ENCODE measurements at regions not wholly inside any gene's neighbourhood (a gene's known extent, or its start where the extent isn't known, plus 50 kb on each side); places are given as distances from the start of the nearest gene placed in this dataset.

GRCh38 chr1:87505391-87505983 lies 176.8 kb downstream of the LMO4 start:
- ATAC-seq (ENCODE audit: low read depth) (no peak), DNase-seq (ENCODE audit: low spot score) (no peak)
- no peaks in the 10 kb centered on the region for H3K36me3 ChIP-seq (ENCODE audit: low read depth)
- no peak overlapping the region for H3K27ac ChIP-seq (ENCODE audit: poor library complexity, severe bottlenecking)
- H3K9me3 ChIP-seq (ENCODE audit: severe bottlenecking): no peaks in the 10 kb centered on the region
- no peak overlapping the region for H3K4me3 ChIP-seq (ENCODE audit: severe bottlenecking)
- TF ChIP-seq, protein P1, sequence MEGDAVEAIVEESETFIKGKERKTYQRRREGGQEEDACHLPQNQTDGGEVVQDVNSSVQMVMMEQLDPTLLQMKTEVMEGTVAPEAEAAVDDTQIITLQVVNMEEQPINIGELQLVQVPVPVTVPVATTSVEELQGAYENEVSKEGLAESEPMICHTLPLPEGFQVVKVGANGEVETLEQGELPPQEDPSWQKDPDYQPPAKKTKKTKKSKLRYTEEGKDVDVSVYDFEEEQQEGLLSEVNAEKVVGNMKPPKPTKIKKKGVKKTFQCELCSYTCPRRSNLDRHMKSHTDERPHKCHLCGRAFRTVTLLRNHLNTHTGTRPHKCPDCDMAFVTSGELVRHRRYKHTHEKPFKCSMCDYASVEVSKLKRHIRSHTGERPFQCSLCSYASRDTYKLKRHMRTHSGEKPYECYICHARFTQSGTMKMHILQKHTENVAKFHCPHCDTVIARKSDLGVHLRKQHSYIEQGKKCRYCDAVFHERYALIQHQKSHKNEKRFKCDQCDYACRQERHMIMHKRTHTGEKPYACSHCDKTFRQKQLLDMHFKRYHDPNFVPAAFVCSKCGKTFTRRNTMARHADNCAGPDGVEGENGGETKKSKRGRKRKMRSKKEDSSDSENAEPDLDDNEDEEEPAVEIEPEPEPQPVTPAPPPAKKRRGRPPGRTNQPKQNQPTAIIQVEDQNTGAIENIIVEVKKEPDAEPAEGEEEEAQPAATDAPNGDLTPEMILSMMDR (IDR thresholded peaks at IDR 0.05; ENCODE audit: poor library complexity, severe bottlenecking): no peak
- no peaks in the 10 kb centered on the region for H3K4me1 ChIP-seq (ENCODE audit: insufficient read depth, poor library complexity, severe bottlenecking)
- no peaks in the 10 kb centered on the region for H3K27me3 ChIP-seq (ENCODE audit: insufficient read depth, poor library complexity, severe bottlenecking)

- Histone ChIP-seq H3K4me1 (ENCODE audit: insufficient read depth, poor library complexity, severe bottlenecking) (no peaks in the 10 kb centered on the region), H3K27ac (ENCODE audit: poor library complexity, severe bottlenecking) (no peak overlapping the region), H3K36me3 (ENCODE audit: low read depth) (no peaks in the 10 kb centered on the region), H3K9me3 (ENCODE audit: severe bottlenecking) (no peaks in the 10 kb centered on the region), H3K27me3 (ENCODE audit: insufficient read depth, poor library complexity, severe bottlenecking) (no peaks in the 10 kb centered on the region), H3K4me3 (ENCODE audit: severe bottlenecking) (no peak overlapping the region)
- DNase-seq (ENCODE audit: low spot score) (no peak), ATAC-seq (ENCODE audit: low read depth) (no peak)
- TF ChIP-seq, protein P1 (IDR thresholded peaks at IDR 0.05; ENCODE audit: poor library complexity, severe bottlenecking): no peak
Measured at GRCh38 chr1:87506147-87506546, 177.5 kb downstream of the LMO4 start.

- H3K27ac ChIP-seq (ENCODE audit: poor library complexity, severe bottlenecking): no peak overlapping the region
- no peaks in the 10 kb centered on the region for H3K4me1 ChIP-seq (ENCODE audit: insufficient read depth, poor library complexity, severe bottlenecking)
- ATAC-seq (ENCODE audit: low read depth) (no peak), DNase-seq (ENCODE audit: low spot score) (no peak)
- no peaks in the 10 kb centered on the region for H3K36me3 ChIP-seq (ENCODE audit: low read depth)
- H3K27me3 ChIP-seq (ENCODE audit: insufficient read depth, poor library complexity, severe bottlenecking): no peaks in the 10 kb centered on the region
- TF ChIP-seq, protein P1 (IDR thresholded peaks at IDR 0.05; ENCODE audit: poor library complexity, severe bottlenecking): no peak
- H3K4me3 ChIP-seq (ENCODE audit: severe bottlenecking): no peak overlapping the region
- no peaks in the 10 kb centered on the region for H3K9me3 ChIP-seq (ENCODE audit: severe bottlenecking)
Measured at GRCh38 chr1:87508247-87508787, 179.6 kb downstream of the LMO4 start.

- ATAC-seq (ENCODE audit: low read depth): no peak
- TF ChIP-seq, protein P1 (IDR thresholded peaks at IDR 0.05; ENCODE audit: poor library complexity, severe bottlenecking): no peak
Measured at GRCh38 chr1:87510540-87510939, 181.9 kb downstream of the LMO4 start.

GRCh38 chr1:87511449-87511848 lies 182.8 kb downstream of the LMO4 start:
- DNase-seq (ENCODE audit: low spot score) (no peak), ATAC-seq (ENCODE audit: low read depth) (no peak)
- Histone ChIP-seq H3K27me3 (ENCODE audit: insufficient read depth, poor library complexity, severe bottlenecking) (no peaks in the 10 kb centered on the region), H3K4me1 (ENCODE audit: insufficient read depth, poor library complexity, severe bottlenecking) (no peaks in the 10 kb centered on the region), H3K9me3 (ENCODE audit: severe bottlenecking) (no peaks in the 10 kb centered on the region), H3K4me3 (ENCODE audit: severe bottlenecking) (no peak overlapping the region), H3K36me3 (ENCODE audit: low read depth) (no peaks in the 10 kb centered on the region), H3K27ac (ENCODE audit: poor library complexity, severe bottlenecking) (no peak overlapping the region)
- TF ChIP-seq, protein P1 (IDR thresholded peaks at IDR 0.05; ENCODE audit: poor library complexity, severe bottlenecking): no peak

More at GRCh38 chr1:87510540-87510939, 181.9 kb downstream of the LMO4 start:
- DNase-seq (ENCODE audit: low spot score): no peak
- H3K36me3 ChIP-seq (ENCODE audit: low read depth): no peaks in the 10 kb centered on the region
- H3K4me1 ChIP-seq (ENCODE audit: insufficient read depth, poor library complexity, severe bottlenecking): no peaks in the 10 kb centered on the region
- H3K4me3 ChIP-seq (ENCODE audit: severe bottlenecking): no peak overlapping the region
- H3K27me3 ChIP-seq (ENCODE audit: insufficient read depth, poor library complexity, severe bottlenecking): no peaks in the 10 kb centered on the region
- H3K9me3 ChIP-seq (ENCODE audit: severe bottlenecking): no peaks in the 10 kb centered on the region
- no peak overlapping the region for H3K27ac ChIP-seq (ENCODE audit: poor library complexity, severe bottlenecking)

Measured in RWPE2 (cell line).